ENCODE measurements at regions not wholly inside any gene's neighbourhood (a gene's known extent, or its start where the extent isn't known, plus 50 kb on each side); places are given as distances from the start of the nearest gene placed in this dataset.

- H3K27ac ChIP-seq, result no peak overlapping the region
- TF ChIP-seq ZFX (IDR thresholded peaks at IDR 0.05; ENCODE audit: borderline replicate concordance) (no peak), CTCF (IDR thresholded peaks at IDR 0.05) (no peak)
Measured at GRCh38 chr2:14684516-14684915, 52.0 kb downstream of the LRATD1 start.

GRCh38 chr2:14690926-14691325 lies 58.4 kb downstream of the LRATD1 start:
- no peak overlapping the region for H3K27ac ChIP-seq
- no peak for TF ChIP-seq CTCF (IDR thresholded peaks at IDR 0.05)
- no peak for TF ChIP-seq ZFX (IDR thresholded peaks at IDR 0.05; ENCODE audit: borderline replicate concordance)

- 0 out of 2 replicates have a peak overlapping the region, but pooled peaks have one; percentile 9 for H3K27ac ChIP-seq
- TF ChIP-seq ZFX (IDR thresholded peaks at IDR 0.05; ENCODE audit: borderline replicate concordance), result no peak
- TF ChIP-seq CTCF (IDR thresholded peaks at IDR 0.05), result no peak
Measured at GRCh38 chr2:14693874-14694273, 61.4 kb downstream of the LRATD1 start.

- H3K27ac ChIP-seq, result no peak overlapping the region
- no peak for TF ChIP-seq ZFX (IDR thresholded peaks at IDR 0.05; ENCODE audit: borderline replicate concordance)
- no peak for TF ChIP-seq CTCF (IDR thresholded peaks at IDR 0.05)
Measured at GRCh38 chr2:14700753-14701152, 68.2 kb downstream of the LRATD1 start.

GRCh38 chr2:14702258-14702657 lies 69.7 kb downstream of the LRATD1 start:
- no peak overlapping the region for H3K27ac ChIP-seq
- TF ChIP-seq ZFX (IDR thresholded peaks at IDR 0.05; ENCODE audit: borderline replicate concordance), result no peak
- no peak for TF ChIP-seq CTCF (IDR thresholded peaks at IDR 0.05)

GRCh38 chr2:14706201-14706600 lies 73.7 kb downstream of the LRATD1 start:
- TF ChIP-seq CTCF (IDR thresholded peaks at IDR 0.05), result no peak
- TF ChIP-seq ZFX (IDR thresholded peaks at IDR 0.05; ENCODE audit: borderline replicate concordance), result no peak
- H3K27ac ChIP-seq, result no peak overlapping the region

GRCh38 chr2:14712111-14712510 lies 79.6 kb downstream of the LRATD1 start:
- no peak for TF ChIP-seq CTCF (IDR thresholded peaks at IDR 0.05)
- TF ChIP-seq ZFX (IDR thresholded peaks at IDR 0.05; ENCODE audit: borderline replicate concordance), result no peak
- no peak overlapping the region for H3K27ac ChIP-seq

Measured in 22Rv1 (cell line).